ENCODE measurements at regions not wholly inside any gene's neighbourhood (a gene's known extent, or its start where the extent isn't known, plus 50 kb on each side); places are given as distances from the start of the nearest gene placed in this dataset.

- BruUV-seq (replicated peaks), result no TSS peak
- POLR2A ChIA-PET, result no interaction called here
- no peak overlapping the region for H3K27ac ChIP-seq (ENCODE audit: low read depth, low read length)
- H3K9ac ChIP-seq (ENCODE audit: low read length), result no peak overlapping the region
- TF ChIP-seq ELF1 (IDR thresholded peaks at IDR 0.05; ENCODE audit: borderline replicate concordance, low read depth), result no peak
- TF ChIP-seq EZH2phosphoT487 (IDR thresholded peaks at IDR 0.05; ENCODE audit: borderline replicate concordance), result no peak
- H3K4me3 ChIP-seq (replicated peaks in 1 of 2; ENCODE audit: low read depth in 1 of 2, low read length in 2 of 2), result no peak overlapping the region
- RAD21 ChIA-PET (ENCODE audit: low non-redundant PET in 1 of 2, low total read pairs in 2 of 2, uncharacterized antibody in 2 of 2, unreplicated experiment in 2 of 2), result no interaction called here
- no peak for ATAC-seq
- peaks cover 84% of the 10 kb centered on the region for H3K27me3 ChIP-seq (ENCODE audit: insufficient read depth, low read length)
- no peak overlapping the region for H2AFZ ChIP-seq (ENCODE audit: low read depth, low read length, poor library complexity, severe bottlenecking)
- H3K4me1 ChIP-seq (ENCODE audit: control insufficient read depth in 1 of 2, insufficient read depth in 2 of 2, low read length in 2 of 2), result no peaks in the 10 kb centered on the region
- no peaks in the 10 kb centered on the region for H3K79me2 ChIP-seq (ENCODE audit: insufficient read depth, low read length)
- CTCF ChIA-PET, result no interaction called here
- intact Hi-C loops (cut with micrococcal nuclease), result no loop called here
- H4K20me1 ChIP-seq (ENCODE audit: insufficient read depth), result no peaks in the 10 kb centered on the region
- H3K36me3 ChIP-seq (ENCODE audit: control insufficient read depth in 1 of 2, insufficient read depth in 2 of 2, low read length in 2 of 2), result no peaks in the 10 kb centered on the region
- H3K9me3 ChIP-seq (ENCODE audit: control insufficient read depth in 1 of 2, insufficient read depth in 1 of 2, low read depth in 1 of 2, low read length in 2 of 2), result no peaks in the 10 kb centered on the region
- no peak overlapping the region for H3K4me2 ChIP-seq (ENCODE audit: low read length)
- no peaks in the 10 kb centered on the region for H3K9me2 ChIP-seq (ENCODE audit: insufficient read depth)
- no peak for DNase-seq (ENCODE audit: low read depth, low spot score)
These were observed 80.4 kb downstream of the DAD1 start for GRCh38 chr14:22508662-22509035.

- H3K79me2 ChIP-seq (ENCODE audit: insufficient read depth, low read length), result no peaks in the 10 kb centered on the region
- ChIA-PET RAD21 (ENCODE audit: low non-redundant PET in 1 of 2, low total read pairs in 2 of 2, uncharacterized antibody in 2 of 2, unreplicated experiment in 2 of 2) (no interaction called here), POLR2A (no interaction called here), CTCF (no interaction called here)
- peaks cover 84% of the 10 kb centered on the region for H3K27me3 ChIP-seq (ENCODE audit: insufficient read depth, low read length)
- H4K20me1 ChIP-seq (ENCODE audit: insufficient read depth), result no peaks in the 10 kb centered on the region
- no peak for DNase-seq (ENCODE audit: low read depth, low spot score)
- TF ChIP-seq EGR1 (IDR thresholded peaks at IDR 0.05; ENCODE audit: low read depth) (no peak), MAX (IDR thresholded peaks at IDR 0.05) (no peak), SRF (IDR thresholded peaks at IDR 0.05; ENCODE audit: low read depth) (no peak), ZBTB33 (IDR thresholded peaks at IDR 0.05; ENCODE audit: extremely low read depth, insufficient replicate concordance, low read length) (no peak), POLR2AphosphoS5 (IDR thresholded peaks at IDR 0.05; ENCODE audit: low read depth, low read length) (no peak), TCF7L2 (IDR thresholded peaks at IDR 0.05; ENCODE audit: borderline replicate concordance, extremely low read depth, insufficient read depth, insufficient read length) (no peak), ZFX (IDR thresholded peaks at IDR 0.05) (no peak), REST (IDR thresholded peaks at IDR 0.05; ENCODE audit: low read depth) (no peak), CBX3 (IDR thresholded peaks at IDR 0.05; ENCODE audit: low read depth) (no peak)
- no peaks in the 10 kb centered on the region for H3K9me3 ChIP-seq (ENCODE audit: control insufficient read depth in 1 of 2, insufficient read depth in 1 of 2, low read depth in 1 of 2, low read length in 2 of 2)
- no peak overlapping the region for H3K4me2 ChIP-seq (ENCODE audit: low read length)
- H3K9ac ChIP-seq (ENCODE audit: low read length), result no peak overlapping the region
- ATAC-seq, result no peak
- no peaks in the 10 kb centered on the region for H3K36me3 ChIP-seq (ENCODE audit: control insufficient read depth in 1 of 2, insufficient read depth in 2 of 2, low read length in 2 of 2)
- no TSS peak for BruUV-seq (replicated peaks)
- no peak overlapping the region for H2AFZ ChIP-seq (ENCODE audit: low read depth, low read length, poor library complexity, severe bottlenecking)
- no peaks in the 10 kb centered on the region for H3K4me1 ChIP-seq (ENCODE audit: control insufficient read depth in 1 of 2, insufficient read depth in 2 of 2, low read length in 2 of 2)
- no peak overlapping the region for H3K27ac ChIP-seq (ENCODE audit: low read depth, low read length)
- H3K9me2 ChIP-seq (ENCODE audit: insufficient read depth), result no peaks in the 10 kb centered on the region
- intact Hi-C loops (cut with micrococcal nuclease), result no loop called here
- no peak overlapping the region for H3K4me3 ChIP-seq (replicated peaks in 1 of 2; ENCODE audit: low read depth in 1 of 2, low read length in 2 of 2)
These were observed 80.9 kb downstream of the DAD1 start for GRCh38 chr14:22508150-22508457.
